ENCODE measurements at regions not wholly inside any gene's neighbourhood (a gene's known extent, or its start where the extent isn't known, plus 50 kb on each side); places are given as distances from the start of the nearest gene placed in this dataset.
A peak's percentile ranks its signal among the peaks of the same experiment; 100 is the strongest.

GRCh38 chr5:5883146-5883545 lies 460.7 kb downstream of the ICE1 start:
- H3K36me3 ChIP-seq = no peaks in the 10 kb centered on the region
- no peak overlapping the region for H3K27ac ChIP-seq
- H3K27me3 ChIP-seq = peaks cover 20% of the 10 kb centered on the region
- TF ChIP-seq POLR2AphosphoS5 (IDR thresholded peaks at IDR 0.05) (no peak), POLR2A (IDR thresholded peaks at IDR 0.05) (no peak), CTCF (IDR thresholded peaks at IDR 0.05) (no peak), EP300 (IDR thresholded peaks at IDR 0.05) (no peak)
- no peak for ATAC-seq
- 72 to 92% methylated on average over 2 to 5 of the region's 5 CpGs for WGBS, 2 donors (ENCODE audit: low coverage in 1 of 2)
- no peak overlapping the region for H3K4me3 ChIP-seq
- H3K4me1 ChIP-seq = no peaks in the 10 kb centered on the region
- no peaks in the 10 kb centered on the region for H3K9me3 ChIP-seq

- H3K4me1 ChIP-seq = no peaks in the 10 kb centered on the region
- H3K27ac ChIP-seq = no peak overlapping the region
- no peak for ATAC-seq
- 56 to 64% methylated on average over 4 to 5 of the region's 6 CpGs for WGBS, 2 donors (ENCODE audit: low coverage in 1 of 2)
- H3K36me3 ChIP-seq = no peaks in the 10 kb centered on the region
- TF ChIP-seq CTCF (IDR thresholded peaks at IDR 0.05) (no peak), POLR2A (IDR thresholded peaks at IDR 0.05) (no peak), POLR2AphosphoS5 (IDR thresholded peaks at IDR 0.05) (no peak), EP300 (IDR thresholded peaks at IDR 0.05) (no peak)
- no peak overlapping the region for H3K4me3 ChIP-seq
- H3K9me3 ChIP-seq = no peaks in the 10 kb centered on the region
- peaks cover 20% of the 10 kb centered on the region for H3K27me3 ChIP-seq
Observed at GRCh38 chr5:5882706-5883105, 460.2 kb downstream of the ICE1 start.

- no peak for ATAC-seq
- peak in 1 of 4 experiments; percentile 12 for TF ChIP-seq CTCF (IDR thresholded peaks at IDR 0.05)
- no peak for TF ChIP-seq POLR2AphosphoS5 (IDR thresholded peaks at IDR 0.05)
- Histone ChIP-seq H3K9me3 (no peaks in the 10 kb centered on the region), H3K36me3 (no peaks in the 10 kb centered on the region), H3K4me1 (no peaks in the 10 kb centered on the region), H3K27ac (no peak overlapping the region), H3K4me3 (no peak overlapping the region), H3K27me3 (peaks cover 9% of the 10 kb centered on the region)
- WGBS, 2 donors (ENCODE audit: low coverage in 1 of 2) = 53 to 65% methylated on average over 2 to 5 of the region's 5 CpGs
Observed at GRCh38 chr5:5881294-5881693, 458.8 kb downstream of the ICE1 start.

- no peak overlapping the region for H3K4me3 ChIP-seq
- peaks cover 3% of the 10 kb centered on the region for H3K27me3 ChIP-seq
- ATAC-seq = no peak
- 89 to 90% methylated on average over 5 to 8 of the region's 9 CpGs for WGBS, 2 donors (ENCODE audit: low coverage in 1 of 2)
- TF ChIP-seq POLR2AphosphoS5 (IDR thresholded peaks at IDR 0.05) (no peak), CTCF (IDR thresholded peaks at IDR 0.05) (no peak), EP300 (IDR thresholded peaks at IDR 0.05) (no peak), POLR2A (IDR thresholded peaks at IDR 0.05) (no peak)
- no peaks in the 10 kb centered on the region for H3K36me3 ChIP-seq
- H3K4me1 ChIP-seq = no peaks in the 10 kb centered on the region
- H3K27ac ChIP-seq = no peak overlapping the region
- H3K9me3 ChIP-seq = no peaks in the 10 kb centered on the region
Observed at GRCh38 chr5:5880077-5880763, 457.7 kb downstream of the ICE1 start.

DNA sequence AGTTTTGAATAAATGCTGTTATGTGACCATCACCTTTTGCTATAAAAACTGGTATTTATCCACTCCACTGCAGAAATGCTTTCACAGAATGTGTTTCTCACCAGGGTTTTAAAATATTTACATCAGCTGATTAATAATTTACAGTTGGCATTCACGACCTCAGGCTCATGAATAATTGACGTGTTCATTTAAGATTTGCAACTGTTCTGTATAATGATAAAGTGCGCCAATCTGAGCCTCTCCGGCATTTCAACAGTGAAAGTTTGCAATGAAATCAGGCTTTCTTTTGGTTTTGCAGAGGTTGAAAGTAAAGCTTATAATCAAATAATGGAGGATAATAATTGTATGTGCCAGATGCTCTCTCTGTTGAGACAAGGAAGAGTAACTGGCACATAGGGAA lies 434.9 kb downstream of the ICE1 start:
- ATAC-seq = no peak
- no peak overlapping the region for H3K27ac ChIP-seq

More for the DNA sequence above, 434.9 kb downstream of the ICE1 start:
- H3K27me3 ChIP-seq = no peaks in the 10 kb centered on the region
- 73 to 80% methylated on average over 4 of the region's 4 CpGs for WGBS, 2 donors (ENCODE audit: low coverage in 1 of 2)
- no peaks in the 10 kb centered on the region for H3K9me3 ChIP-seq
- no peak for TF ChIP-seq POLR2A (IDR thresholded peaks at IDR 0.05)
- TF ChIP-seq EP300 (IDR thresholded peaks at IDR 0.05) = no peak
- no peak for TF ChIP-seq POLR2AphosphoS5 (IDR thresholded peaks at IDR 0.05)
- no peak for TF ChIP-seq CTCF (IDR thresholded peaks at IDR 0.05)
- no peaks in the 10 kb centered on the region for H3K36me3 ChIP-seq
- H3K4me3 ChIP-seq = no peak overlapping the region
- H3K4me1 ChIP-seq = no peaks in the 10 kb centered on the region

Measured in gastroesophageal sphincter (tissue), 4 donors.